GM12878 (cell line): ENCODE measurements at regions not wholly inside any gene's neighbourhood (a gene's known extent, or its start where the extent isn't known, plus 50 kb on each side); places are given as distances from the start of the nearest gene placed in this dataset.

Experiments used
- CREM ChIP-seq: IDR thresholded peaks from 2 replicates; pipeline ENCODE4 v1.6.1; 2014; ENCODE audit warnings: antibody characterized with exemption, low read depth
- EZH2 ChIP-seq: IDR thresholded peaks from 2 replicates; pipeline ENCODE4 v1.6.1; 2012; ENCODE audit warnings: low read depth, mild to moderate bottlenecking, control low read depth, inconsistent platforms, low read length, borderline replicate concordance; ENCODE audit not compliant: control insufficient read depth
- POLR2A ChIP-seq: IDR thresholded peaks from 2 replicates; pipeline ENCODE4 v1.6.1; 2011; ENCODE audit warnings: low read depth, mild to moderate bottlenecking, low read length
- TAF1 ChIP-seq: IDR thresholded peaks from 2 replicates; pipeline ENCODE4 v1.6.1; 2011; ENCODE audit warnings: mild to moderate bottlenecking, low read depth, low read length, borderline replicate concordance
- ZNF274 ChIP-seq: IDR thresholded peaks from one replicate; pipeline ENCODE4 v1.8.0; 2011; ENCODE audit not compliant: insufficient read length, insufficient read depth
- TF ChIP-seq, protein P1 (sequence below): IDR thresholded peaks from 2 replicates; pipeline ENCODE4 v1.6.1; 2011; ENCODE audit warnings: borderline replicate concordance, low read depth, mild to moderate bottlenecking, moderate library complexity, low read length; ENCODE audit not compliant: insufficient read depth, poor library complexity, severe bottlenecking
- TF ChIP-seq, protein P2 (sequence below): IDR thresholded peaks from 2 replicates; pipeline ENCODE4 v1.6.1; 2011; ENCODE audit warnings: low read depth, mild to moderate bottlenecking, low read length, moderate library complexity, borderline replicate concordance; ENCODE audit errors: extremely low read depth
- TF ChIP-seq, protein P3 (sequence below): fragments of 450-650 bp; IDR thresholded peaks from 2 replicates; pipeline ENCODE4 v1.6.1; 2017; ENCODE audit warnings: antibody characterized with exemption, mild to moderate bottlenecking, moderate library complexity
- TF ChIP-seq, protein P4 (sequence below): IDR thresholded peaks from 2 replicates; pipeline ENCODE4 v1.6.1; 2011; ENCODE audit warnings: mild to moderate bottlenecking, low read depth, low read length, moderate library complexity; ENCODE audit not compliant: insufficient replicate concordance

DNA sequence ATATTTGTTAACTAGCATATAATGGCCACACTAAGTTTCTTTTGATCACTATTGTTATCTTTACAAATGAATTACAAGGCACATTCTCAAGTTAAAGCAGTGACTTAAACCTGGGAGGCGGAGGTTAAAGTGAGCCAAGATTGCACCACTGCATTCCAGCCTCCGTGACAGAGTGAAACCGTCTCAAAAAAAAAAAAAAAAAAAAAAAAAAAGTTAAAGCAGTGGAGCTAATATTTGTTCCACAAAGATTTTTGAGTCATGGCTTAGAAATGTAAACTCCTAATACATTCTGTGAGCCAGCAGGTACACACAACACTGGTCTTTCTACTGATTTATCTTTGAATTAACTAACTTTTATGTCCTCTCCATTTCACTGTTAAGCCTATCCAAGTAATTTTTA is 221.7 kb upstream of the HTR1E start:
- TF ChIP-seq POLR2A = no peak
- TF ChIP-seq, protein P1, sequence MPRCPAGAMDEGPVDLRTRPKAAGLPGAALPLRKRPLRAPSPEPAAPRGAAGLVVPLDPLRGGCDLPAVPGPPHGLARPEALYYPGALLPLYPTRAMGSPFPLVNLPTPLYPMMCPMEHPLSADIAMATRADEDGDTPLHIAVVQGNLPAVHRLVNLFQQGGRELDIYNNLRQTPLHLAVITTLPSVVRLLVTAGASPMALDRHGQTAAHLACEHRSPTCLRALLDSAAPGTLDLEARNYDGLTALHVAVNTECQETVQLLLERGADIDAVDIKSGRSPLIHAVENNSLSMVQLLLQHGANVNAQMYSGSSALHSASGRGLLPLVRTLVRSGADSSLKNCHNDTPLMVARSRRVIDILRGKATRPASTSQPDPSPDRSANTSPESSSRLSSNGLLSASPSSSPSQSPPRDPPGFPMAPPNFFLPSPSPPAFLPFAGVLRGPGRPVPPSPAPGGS = no peak
- TF ChIP-seq, protein P2, sequence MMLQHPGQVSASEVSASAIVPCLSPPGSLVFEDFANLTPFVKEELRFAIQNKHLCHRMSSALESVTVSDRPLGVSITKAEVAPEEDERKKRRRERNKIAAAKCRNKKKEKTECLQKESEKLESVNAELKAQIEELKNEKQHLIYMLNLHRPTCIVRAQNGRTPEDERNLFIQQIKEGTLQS = no peak
- TF ChIP-seq, protein P3, sequence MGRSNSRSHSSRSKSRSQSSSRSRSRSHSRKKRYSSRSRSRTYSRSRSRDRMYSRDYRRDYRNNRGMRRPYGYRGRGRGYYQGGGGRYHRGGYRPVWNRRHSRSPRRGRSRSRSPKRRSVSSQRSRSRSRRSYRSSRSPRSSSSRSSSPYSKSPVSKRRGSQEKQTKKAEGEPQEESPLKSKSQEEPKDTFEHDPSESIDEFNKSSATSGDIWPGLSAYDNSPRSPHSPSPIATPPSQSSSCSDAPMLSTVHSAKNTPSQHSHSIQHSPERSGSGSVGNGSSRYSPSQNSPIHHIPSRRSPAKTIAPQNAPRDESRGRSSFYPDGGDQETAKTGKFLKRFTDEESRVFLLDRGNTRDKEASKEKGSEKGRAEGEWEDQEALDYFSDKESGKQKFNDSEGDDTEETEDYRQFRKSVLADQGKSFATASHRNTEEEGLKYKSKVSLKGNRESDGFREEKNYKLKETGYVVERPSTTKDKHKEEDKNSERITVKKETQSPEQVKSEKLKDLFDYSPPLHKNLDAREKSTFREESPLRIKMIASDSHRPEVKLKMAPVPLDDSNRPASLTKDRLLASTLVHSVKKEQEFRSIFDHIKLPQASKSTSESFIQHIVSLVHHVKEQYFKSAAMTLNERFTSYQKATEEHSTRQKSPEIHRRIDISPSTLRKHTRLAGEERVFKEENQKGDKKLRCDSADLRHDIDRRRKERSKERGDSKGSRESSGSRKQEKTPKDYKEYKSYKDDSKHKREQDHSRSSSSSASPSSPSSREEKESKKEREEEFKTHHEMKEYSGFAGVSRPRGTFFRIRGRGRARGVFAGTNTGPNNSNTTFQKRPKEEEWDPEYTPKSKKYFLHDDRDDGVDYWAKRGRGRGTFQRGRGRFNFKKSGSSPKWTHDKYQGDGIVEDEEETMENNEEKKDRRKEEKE = no peak
- no peak for TF ChIP-seq EZH2
- TF ChIP-seq, protein P4, sequence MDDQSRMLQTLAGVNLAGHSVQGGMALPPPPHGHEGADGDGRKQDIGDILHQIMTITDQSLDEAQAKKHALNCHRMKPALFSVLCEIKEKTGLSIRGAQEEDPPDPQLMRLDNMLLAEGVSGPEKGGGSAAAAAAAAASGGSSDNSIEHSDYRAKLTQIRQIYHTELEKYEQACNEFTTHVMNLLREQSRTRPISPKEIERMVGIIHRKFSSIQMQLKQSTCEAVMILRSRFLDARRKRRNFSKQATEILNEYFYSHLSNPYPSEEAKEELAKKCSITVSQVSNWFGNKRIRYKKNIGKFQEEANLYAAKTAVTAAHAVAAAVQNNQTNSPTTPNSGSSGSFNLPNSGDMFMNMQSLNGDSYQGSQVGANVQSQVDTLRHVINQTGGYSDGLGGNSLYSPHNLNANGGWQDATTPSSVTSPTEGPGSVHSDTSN = no peak
- TF ChIP-seq ZNF274 = no peak
- no peak for TF ChIP-seq CREM
- no peak for TF ChIP-seq TAF1
